Neural progenitor cell (in vitro differentiated cells): ENCODE measurements at regions not wholly inside any gene's neighbourhood (a gene's known extent, or its start where the extent isn't known, plus 50 kb on each side); places are given as distances from the start of the nearest gene placed in this dataset.

Experiments used
- EZH2 ChIP-seq: fragments of 200-600 bp; sonication (generic); IDR thresholded peaks from 2 replicates; pipeline ENCODE4 v1.6.1; 2017; ENCODE audit warnings: antibody characterized with exemption, mild to moderate bottlenecking, moderate library complexity
- TF ChIP-seq, protein P1 (sequence below): fragments of 200-600 bp; sonication (generic); IDR thresholded peaks from 2 replicates; pipeline ENCODE4 v1.5.1; 2017; ENCODE audit warnings: antibody characterized with exemption, mild to moderate bottlenecking

GRCh38 chr2:187873132-187873531, 318.9 kb upstream of the TFPI start:
- TF ChIP-seq EZH2 = no peak
- TF ChIP-seq, protein P1, sequence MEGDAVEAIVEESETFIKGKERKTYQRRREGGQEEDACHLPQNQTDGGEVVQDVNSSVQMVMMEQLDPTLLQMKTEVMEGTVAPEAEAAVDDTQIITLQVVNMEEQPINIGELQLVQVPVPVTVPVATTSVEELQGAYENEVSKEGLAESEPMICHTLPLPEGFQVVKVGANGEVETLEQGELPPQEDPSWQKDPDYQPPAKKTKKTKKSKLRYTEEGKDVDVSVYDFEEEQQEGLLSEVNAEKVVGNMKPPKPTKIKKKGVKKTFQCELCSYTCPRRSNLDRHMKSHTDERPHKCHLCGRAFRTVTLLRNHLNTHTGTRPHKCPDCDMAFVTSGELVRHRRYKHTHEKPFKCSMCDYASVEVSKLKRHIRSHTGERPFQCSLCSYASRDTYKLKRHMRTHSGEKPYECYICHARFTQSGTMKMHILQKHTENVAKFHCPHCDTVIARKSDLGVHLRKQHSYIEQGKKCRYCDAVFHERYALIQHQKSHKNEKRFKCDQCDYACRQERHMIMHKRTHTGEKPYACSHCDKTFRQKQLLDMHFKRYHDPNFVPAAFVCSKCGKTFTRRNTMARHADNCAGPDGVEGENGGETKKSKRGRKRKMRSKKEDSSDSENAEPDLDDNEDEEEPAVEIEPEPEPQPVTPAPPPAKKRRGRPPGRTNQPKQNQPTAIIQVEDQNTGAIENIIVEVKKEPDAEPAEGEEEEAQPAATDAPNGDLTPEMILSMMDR = no peak
